ENCODE measurements at regions not wholly inside any gene's neighbourhood (a gene's known extent, or its start where the extent isn't known, plus 50 kb on each side); places are given as distances from the start of the nearest gene placed in this dataset.

DNA sequence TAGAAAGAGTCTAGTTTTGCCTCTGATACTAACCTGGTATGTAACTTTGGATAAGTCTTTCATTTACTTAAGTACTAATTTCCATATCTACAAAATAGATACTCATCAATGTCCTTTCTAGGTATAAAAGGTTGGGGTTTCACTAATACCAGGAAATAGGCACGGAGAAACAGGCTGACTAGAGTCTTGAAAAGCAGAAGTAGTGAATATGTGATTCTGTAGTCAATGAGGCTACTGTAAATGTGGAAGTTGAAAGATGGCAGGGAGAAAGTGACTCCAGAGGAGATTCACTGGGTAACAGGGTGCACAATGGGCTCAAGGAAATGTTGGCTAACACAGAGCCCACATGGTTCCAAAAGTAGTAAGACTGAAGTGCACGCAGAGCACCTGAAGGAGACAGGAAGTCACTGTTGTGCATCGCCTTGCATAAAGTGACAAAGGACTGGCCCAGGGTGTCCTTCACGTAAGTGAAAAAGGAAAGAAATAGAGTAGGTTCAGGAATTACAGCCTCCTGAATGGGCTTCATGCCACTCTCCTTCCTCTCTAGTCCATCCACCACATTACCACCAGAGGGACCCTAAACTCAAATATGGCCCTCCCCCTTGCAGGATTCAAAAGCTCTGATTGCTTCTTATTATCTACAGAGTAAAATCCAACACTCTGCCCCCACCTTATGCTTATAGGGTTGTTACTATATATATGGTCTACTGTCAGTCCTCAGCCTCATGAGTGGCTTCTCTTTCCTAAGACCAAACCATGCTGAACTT is 288.0 kb upstream of the SMARCA2 start:
- Histone ChIP-seq H3K4me3 (ENCODE audit: low read depth in 1 of 3, low read length in 3 of 3) (no peak overlapping the region), H3K27ac (ENCODE audit: low read depth in 1 of 2, low read length in 2 of 2) (no peak overlapping the region), H3K4me1 (ENCODE audit: control insufficient read depth in 4 of 4, insufficient read depth in 4 of 4, low read length in 3 of 4) (no peaks in the 10 kb centered on the region), H3K36me3 (ENCODE audit: control insufficient read depth in 4 of 4, insufficient read depth in 3 of 4, low read depth in 1 of 4, low read length in 3 of 4) (no peaks in the 10 kb centered on the region), H3K27me3 (ENCODE audit: control insufficient read depth in 4 of 4, insufficient read depth in 4 of 4, low read length in 3 of 4) (peaks cover 0 to 7% (median 1%) of the 10 kb centered on the region in 4 donors), H3K9ac (ENCODE audit: low read depth in 1 of 2, low read length in 2 of 2) (no peak overlapping the region), H3K9me3 (ENCODE audit: control insufficient read depth in 4 of 4, low read length in 3 of 4) (no peaks in the 10 kb centered on the region)
- 73% methylated on average over 4 of the region's 4 CpGs for WGBS
- TF ChIP-seq, protein P1, sequence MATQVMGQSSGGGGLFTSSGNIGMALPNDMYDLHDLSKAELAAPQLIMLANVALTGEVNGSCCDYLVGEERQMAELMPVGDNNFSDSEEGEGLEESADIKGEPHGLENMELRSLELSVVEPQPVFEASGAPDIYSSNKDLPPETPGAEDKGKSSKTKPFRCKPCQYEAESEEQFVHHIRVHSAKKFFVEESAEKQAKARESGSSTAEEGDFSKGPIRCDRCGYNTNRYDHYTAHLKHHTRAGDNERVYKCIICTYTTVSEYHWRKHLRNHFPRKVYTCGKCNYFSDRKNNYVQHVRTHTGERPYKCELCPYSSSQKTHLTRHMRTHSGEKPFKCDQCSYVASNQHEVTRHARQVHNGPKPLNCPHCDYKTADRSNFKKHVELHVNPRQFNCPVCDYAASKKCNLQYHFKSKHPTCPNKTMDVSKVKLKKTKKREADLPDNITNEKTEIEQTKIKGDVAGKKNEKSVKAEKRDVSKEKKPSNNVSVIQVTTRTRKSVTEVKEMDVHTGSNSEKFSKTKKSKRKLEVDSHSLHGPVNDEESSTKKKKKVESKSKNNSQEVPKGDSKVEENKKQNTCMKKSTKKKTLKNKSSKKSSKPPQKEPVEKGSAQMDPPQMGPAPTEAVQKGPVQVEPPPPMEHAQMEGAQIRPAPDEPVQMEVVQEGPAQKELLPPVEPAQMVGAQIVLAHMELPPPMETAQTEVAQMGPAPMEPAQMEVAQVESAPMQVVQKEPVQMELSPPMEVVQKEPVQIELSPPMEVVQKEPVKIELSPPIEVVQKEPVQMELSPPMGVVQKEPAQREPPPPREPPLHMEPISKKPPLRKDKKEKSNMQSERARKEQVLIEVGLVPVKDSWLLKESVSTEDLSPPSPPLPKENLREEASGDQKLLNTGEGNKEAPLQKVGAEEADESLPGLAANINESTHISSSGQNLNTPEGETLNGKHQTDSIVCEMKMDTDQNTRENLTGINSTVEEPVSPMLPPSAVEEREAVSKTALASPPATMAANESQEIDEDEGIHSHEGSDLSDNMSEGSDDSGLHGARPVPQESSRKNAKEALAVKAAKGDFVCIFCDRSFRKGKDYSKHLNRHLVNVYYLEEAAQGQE (IDR thresholded peaks at IDR 0.05): no peak
- TF ChIP-seq FOXA2 (IDR thresholded peaks at IDR 0.05) (no peak), RAD21 (IDR thresholded peaks at IDR 0.05) (peak; percentile 27 to 42)
- no peak for DNase-seq (ENCODE audit: low spot score)

DNA sequence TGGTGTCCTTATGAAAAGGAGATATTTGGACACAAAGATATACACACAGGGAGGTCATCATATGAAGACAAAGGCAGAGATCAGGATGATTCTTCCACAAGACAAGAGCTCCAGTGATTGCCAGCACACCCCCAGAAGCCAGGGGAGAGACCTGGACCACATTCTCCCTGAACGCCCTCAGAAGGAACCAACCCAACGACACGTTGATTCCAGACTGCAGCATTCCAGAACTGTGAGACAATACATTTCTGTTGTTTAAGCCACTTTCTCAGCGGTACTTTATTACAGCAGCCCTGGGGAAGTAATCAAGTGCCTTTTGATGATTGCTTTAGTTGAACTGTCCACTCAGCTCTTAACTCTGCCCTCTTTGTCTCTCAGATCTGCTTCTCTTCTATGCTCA is 285.5 kb upstream of the SMARCA2 start:
- TF ChIP-seq NR2F2 (IDR thresholded peaks at IDR 0.05) (no peak), EGR1 (IDR thresholded peaks at IDR 0.05; ENCODE audit: low read depth in 2 of 2) (no peak), HNF4A (conservative IDR thresholded peaks at IDR 0.05) (no peak), TAF1 (conservative IDR thresholded peaks at IDR 0.05) (no peak), YY1 (IDR thresholded peaks at IDR 0.05) (no peak)
- TF ChIP-seq, protein P1 (IDR thresholded peaks at IDR 0.05): no peak
- TF ChIP-seq, protein P2, sequence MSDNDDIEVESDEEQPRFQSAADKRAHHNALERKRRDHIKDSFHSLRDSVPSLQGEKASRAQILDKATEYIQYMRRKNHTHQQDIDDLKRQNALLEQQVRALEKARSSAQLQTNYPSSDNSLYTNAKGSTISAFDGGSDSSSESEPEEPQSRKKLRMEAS (IDR thresholded peaks at IDR 0.05): no peak
- no peaks in the 10 kb centered on the region for H3K9me3 ChIP-seq (ENCODE audit: control insufficient read depth in 4 of 4, low read length in 3 of 4)
- 61% methylated on average over 4 of the region's 4 CpGs for WGBS
- no peak for DNase-seq (ENCODE audit: low spot score)
- no peaks in the 10 kb centered on the region for H3K4me1 ChIP-seq (ENCODE audit: control insufficient read depth in 4 of 4, insufficient read depth in 4 of 4, low read length in 3 of 4)
- no peak overlapping the region for H3K27ac ChIP-seq (ENCODE audit: low read depth in 1 of 2, low read length in 2 of 2)
- no peak overlapping the region for H3K4me3 ChIP-seq (ENCODE audit: low read depth in 1 of 3, low read length in 3 of 3)
- H3K27me3 ChIP-seq (ENCODE audit: control insufficient read depth in 4 of 4, insufficient read depth in 4 of 4, low read length in 3 of 4): peaks cover 0 to 7% (median 1%) of the 10 kb centered on the region in 4 donors
- H3K36me3 ChIP-seq (ENCODE audit: control insufficient read depth in 4 of 4, insufficient read depth in 3 of 4, low read depth in 1 of 4, low read length in 3 of 4): no peaks in the 10 kb centered on the region
- H3K9ac ChIP-seq (ENCODE audit: low read depth in 1 of 2, low read length in 2 of 2): no peak overlapping the region

DNA sequence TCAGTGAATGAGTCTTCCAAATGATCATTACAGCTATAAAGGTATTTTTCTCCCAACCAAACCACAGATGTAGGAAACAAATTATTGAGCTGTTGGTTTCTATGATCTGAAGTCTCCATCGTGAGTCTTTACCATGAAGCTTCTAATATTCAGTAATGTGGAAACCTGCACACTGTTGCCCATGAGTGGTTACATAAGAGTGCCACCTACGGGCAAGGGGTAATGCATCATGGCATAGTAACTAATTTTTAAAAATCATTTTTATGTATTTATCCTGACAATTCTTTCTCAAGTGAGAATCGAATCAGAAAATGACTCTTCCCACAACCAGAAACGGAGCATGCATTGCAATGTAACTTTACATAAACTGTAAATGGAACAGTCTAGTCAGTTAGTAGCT is 282.5 kb upstream of the SMARCA2 start:
- H3K9ac ChIP-seq (ENCODE audit: low read depth in 1 of 2, low read length in 2 of 2): no peak overlapping the region
- DNase-seq (ENCODE audit: low spot score): no peak
- H3K9me3 ChIP-seq (ENCODE audit: control insufficient read depth in 4 of 4, low read length in 3 of 4): no peaks in the 10 kb centered on the region
- TF ChIP-seq, protein P3, sequence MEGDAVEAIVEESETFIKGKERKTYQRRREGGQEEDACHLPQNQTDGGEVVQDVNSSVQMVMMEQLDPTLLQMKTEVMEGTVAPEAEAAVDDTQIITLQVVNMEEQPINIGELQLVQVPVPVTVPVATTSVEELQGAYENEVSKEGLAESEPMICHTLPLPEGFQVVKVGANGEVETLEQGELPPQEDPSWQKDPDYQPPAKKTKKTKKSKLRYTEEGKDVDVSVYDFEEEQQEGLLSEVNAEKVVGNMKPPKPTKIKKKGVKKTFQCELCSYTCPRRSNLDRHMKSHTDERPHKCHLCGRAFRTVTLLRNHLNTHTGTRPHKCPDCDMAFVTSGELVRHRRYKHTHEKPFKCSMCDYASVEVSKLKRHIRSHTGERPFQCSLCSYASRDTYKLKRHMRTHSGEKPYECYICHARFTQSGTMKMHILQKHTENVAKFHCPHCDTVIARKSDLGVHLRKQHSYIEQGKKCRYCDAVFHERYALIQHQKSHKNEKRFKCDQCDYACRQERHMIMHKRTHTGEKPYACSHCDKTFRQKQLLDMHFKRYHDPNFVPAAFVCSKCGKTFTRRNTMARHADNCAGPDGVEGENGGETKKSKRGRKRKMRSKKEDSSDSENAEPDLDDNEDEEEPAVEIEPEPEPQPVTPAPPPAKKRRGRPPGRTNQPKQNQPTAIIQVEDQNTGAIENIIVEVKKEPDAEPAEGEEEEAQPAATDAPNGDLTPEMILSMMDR (IDR thresholded peaks at IDR 0.05; ENCODE audit: low read depth, low read length, missing input control): peak; percentile 20
- TF ChIP-seq YY1 (IDR thresholded peaks at IDR 0.05) (no peak), RAD21 (IDR thresholded peaks at IDR 0.05) (peak; percentile 9 to 65)
- H3K4me1 ChIP-seq (ENCODE audit: control insufficient read depth in 4 of 4, insufficient read depth in 4 of 4, low read length in 3 of 4): no peaks in the 10 kb centered on the region
- WGBS: 53% methylated on average over 4 of the region's 4 CpGs
- H3K27ac ChIP-seq (ENCODE audit: low read depth in 1 of 2, low read length in 2 of 2): no peak overlapping the region
- peaks cover 0 to 4% (median 0%) of the 10 kb centered on the region in 4 donors for H3K27me3 ChIP-seq (ENCODE audit: control insufficient read depth in 4 of 4, insufficient read depth in 4 of 4, low read length in 3 of 4)
- no peak overlapping the region for H3K4me3 ChIP-seq (ENCODE audit: low read depth in 1 of 3, low read length in 3 of 3)
- no peaks in the 10 kb centered on the region for H3K36me3 ChIP-seq (ENCODE audit: control insufficient read depth in 4 of 4, insufficient read depth in 3 of 4, low read depth in 1 of 4, low read length in 3 of 4)

Data from liver (tissue), 8 donors.